Pancreas (tissue), 10 donors: ENCODE measurements at regions not wholly inside any gene's neighbourhood (a gene's known extent, or its start where the extent isn't known, plus 50 kb on each side); places are given as distances from the start of the nearest gene placed in this dataset.

ENCODE experiments used
- ATAC-seq, 4 donors: fragments of 200-7000 bp; cut with Tn5 transposase; one replicate each; pipeline versions ENCODE4 v1.8.0 to v1.9.1; 2020; ENCODE audit warnings: mild to moderate bottlenecking in 4 of 4, moderate library complexity in 4 of 4
- DNase-seq, 6 donors: peaks; one replicate each; pipeline ENCODE4 v3.0.0-alpha.2; 2020
- FAIRE-seq: peaks from 2 replicates; lab custom pipeline; 2012; peaks lifted over from hg19 to GRCh38; lab: Jason Lieb, UNC
- H3K27ac ChIP-seq, 4 donors: fragments of 200-600 bp; sonication (generic); 1 replicate in 3 of 4; 2 replicates in 1 of 4; pipeline versions ENCODE4 v1.5.0 to v1.8.0; 2020
- H3K27me3 ChIP-seq, 4 donors: fragments of 200-600 bp; one replicate each; pipeline ENCODE4 v1.8.0; 2021
- H3K36me3 ChIP-seq, 3 donors: fragments of 200-600 bp; sonication (generic) in 1 of 3; one replicate each; pipeline versions ENCODE4 v1.5.0 to v1.8.0; 2020 to 2021
- H3K4me1 ChIP-seq, 3 donors: fragments of 200-600 bp; one replicate each; pipeline ENCODE4 v1.8.0; 2021
- H3K4me3 ChIP-seq, 4 donors: fragments of 200-600 bp; sonication (generic) in 2 of 4; one replicate each; pipeline versions ENCODE4 v1.5.0 to v1.8.0; 2020 to 2021
- H3K9me3 ChIP-seq, 4 donors: fragments of 200-600 bp; one replicate each; pipeline ENCODE4 v1.8.0; 2021
- WGBS, 2 donors: extraction: QIAGEN DNeasy Blood & Tissue Kit; methylation state at CpG; one replicate each; pipeline ENCODE4 v1.1.7; 2013; 5-methylcytosine and 5-hydroxymethylcytosine counted together
- intact Hi-C, 3 donors: fragments of 100-400 bp; cut with DNase I; formaldehyde crosslinking; loops; one replicate each; pipeline versions ENCODE4 v1.11.1 to v1.14.2; 2022
- TF ChIP-seq, protein P1 (sequence below), 4 donors: fragments of 200-600 bp; sonication (generic) in 3 of 4; IDR thresholded peaks; one replicate each; pipeline versions ENCODE4 v1.5.0 to v1.8.0; 2021; ENCODE audit warnings: antibody characterized with exemption in 4 of 4
- donor health status: healthy with polysubstance abuse.
- donor health status: DM: no; HTN: no; CAD: no; lungs with moderate emphysema.
- donor health status: DM: no; HTN: no; CAD: no.
- donor health status: control.
- donor health status: control.
- donor health status: Bipolar disorder and iron deficiency.
- donor health status: DM: yes; HTN: yes; CAD: no.
- donor health status: DM: no; HTN: no; CAD: no.
- donor health status: DM: no; HTN: no; CAD: no.
- donor health status: DM: yes; HTN: yes; CAD: no.

- Histone ChIP-seq H3K9me3 (no peaks in the 10 kb centered on the region), H3K4me3 (no peak overlapping the region), H3K27ac (no peak overlapping the region), H3K36me3 (no peaks in the 10 kb centered on the region), H3K4me1 (no peaks in the 10 kb centered on the region), H3K27me3 (no peaks in the 10 kb centered on the region)
- DNase-seq (no peak), ATAC-seq (no peak), FAIRE-seq (no peak)
- intact Hi-C loops: no loop called here
- TF ChIP-seq, protein P1, sequence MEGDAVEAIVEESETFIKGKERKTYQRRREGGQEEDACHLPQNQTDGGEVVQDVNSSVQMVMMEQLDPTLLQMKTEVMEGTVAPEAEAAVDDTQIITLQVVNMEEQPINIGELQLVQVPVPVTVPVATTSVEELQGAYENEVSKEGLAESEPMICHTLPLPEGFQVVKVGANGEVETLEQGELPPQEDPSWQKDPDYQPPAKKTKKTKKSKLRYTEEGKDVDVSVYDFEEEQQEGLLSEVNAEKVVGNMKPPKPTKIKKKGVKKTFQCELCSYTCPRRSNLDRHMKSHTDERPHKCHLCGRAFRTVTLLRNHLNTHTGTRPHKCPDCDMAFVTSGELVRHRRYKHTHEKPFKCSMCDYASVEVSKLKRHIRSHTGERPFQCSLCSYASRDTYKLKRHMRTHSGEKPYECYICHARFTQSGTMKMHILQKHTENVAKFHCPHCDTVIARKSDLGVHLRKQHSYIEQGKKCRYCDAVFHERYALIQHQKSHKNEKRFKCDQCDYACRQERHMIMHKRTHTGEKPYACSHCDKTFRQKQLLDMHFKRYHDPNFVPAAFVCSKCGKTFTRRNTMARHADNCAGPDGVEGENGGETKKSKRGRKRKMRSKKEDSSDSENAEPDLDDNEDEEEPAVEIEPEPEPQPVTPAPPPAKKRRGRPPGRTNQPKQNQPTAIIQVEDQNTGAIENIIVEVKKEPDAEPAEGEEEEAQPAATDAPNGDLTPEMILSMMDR (IDR thresholded peaks at IDR 0.05): no peak
These were observed 205.7 kb downstream of the DSEL start for GRCh38 chr18:67310826-67311225.

DNA sequence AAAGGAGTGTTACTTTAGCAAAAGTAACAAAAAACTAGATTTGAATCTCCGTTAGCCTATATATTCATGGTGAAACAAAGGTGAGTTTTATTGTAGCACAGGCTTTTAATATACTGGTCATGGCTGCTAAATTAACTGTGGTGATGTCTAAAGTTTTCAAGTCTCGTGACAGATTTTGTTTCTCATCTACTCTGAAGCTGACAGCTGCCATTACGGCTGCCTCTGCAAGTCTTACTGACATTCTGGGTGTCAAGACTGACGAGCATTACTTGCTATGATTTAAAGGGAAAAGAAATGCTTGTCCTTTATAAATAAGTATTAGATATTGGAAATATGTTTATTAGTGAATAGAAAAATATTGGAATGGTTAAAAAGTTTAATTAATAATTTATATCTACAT, 207.7 kb downstream of the DSEL start:
- Histone ChIP-seq H3K27me3 (no peaks in the 10 kb centered on the region), H3K9me3 (no peaks in the 10 kb centered on the region), H3K36me3 (no peaks in the 10 kb centered on the region), H3K27ac (no peak overlapping the region), H3K4me3 (no peak overlapping the region), H3K4me1 (no peaks in the 10 kb centered on the region)
- TF ChIP-seq, protein P1 (IDR thresholded peaks at IDR 0.05): no peak
- DNase-seq (no peak), FAIRE-seq (no peak), ATAC-seq (no peak)
- intact Hi-C loops: no loop called here
- 52 to 61% methylated on average over 4 of the region's 4 CpGs for WGBS, 2 donors

GRCh38 chr18:67305466-67305865, 211.1 kb downstream of the DSEL start:
- H3K27me3 ChIP-seq: no peaks in the 10 kb centered on the region
- H3K9me3 ChIP-seq: no peaks in the 10 kb centered on the region
- DNase-seq: no peak
- TF ChIP-seq, protein P1 (IDR thresholded peaks at IDR 0.05): no peak
- H3K4me3 ChIP-seq: no peak overlapping the region
- no peak for FAIRE-seq
- intact Hi-C loops: no loop called here
- H3K27ac ChIP-seq: no peak overlapping the region
- no peaks in the 10 kb centered on the region for H3K36me3 ChIP-seq
- H3K4me1 ChIP-seq: no peaks in the 10 kb centered on the region
- ATAC-seq: no peak
- WGBS, 2 donors: 50 to 80% methylated on average over 3 of the region's 3 CpGs

- no peak overlapping the region for H3K27ac ChIP-seq
- H3K27me3 ChIP-seq: no peaks in the 10 kb centered on the region
- no peaks in the 10 kb centered on the region for H3K4me1 ChIP-seq
- no peak overlapping the region for H3K4me3 ChIP-seq
- intact Hi-C loops: no loop called here
- H3K36me3 ChIP-seq: no peaks in the 10 kb centered on the region
- no peaks in the 10 kb centered on the region for H3K9me3 ChIP-seq
- 54 to 65% methylated on average over 1 of the region's 1 CpG for WGBS, 2 donors
- ATAC-seq (no peak), FAIRE-seq (peak; percentile 29), DNase-seq (no peak)
- TF ChIP-seq, protein P1 (IDR thresholded peaks at IDR 0.05): no peak
These were observed 214.5 kb downstream of the DSEL start for GRCh38 chr18:67302043-67302442.

DNA sequence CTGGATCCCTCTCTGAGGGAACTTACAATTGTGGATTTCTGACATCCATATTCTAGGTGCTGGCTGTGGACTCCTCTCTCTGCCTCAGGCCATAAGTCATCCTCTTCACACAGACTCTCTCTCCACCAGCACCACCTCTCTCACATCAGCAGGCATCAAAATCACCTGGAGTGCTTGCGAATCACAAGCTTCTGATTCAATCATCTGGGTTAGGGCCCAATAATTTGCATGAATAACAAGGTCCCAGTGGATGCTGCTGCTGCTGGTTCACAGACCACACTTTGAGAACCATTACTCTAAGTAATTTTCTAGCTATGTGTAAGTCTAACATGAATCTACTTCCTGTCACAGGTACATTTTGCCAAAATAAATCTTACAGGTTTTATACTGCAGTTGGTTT, 214.9 kb downstream of the DSEL start:
- WGBS, 2 donors: 66 to 89% methylated on average over 1 of the region's 1 CpG
- intact Hi-C loops: no loop called here
- no peak overlapping the region for H3K4me3 ChIP-seq
- no peak for DNase-seq
- no peak for FAIRE-seq
- no peaks in the 10 kb centered on the region for H3K36me3 ChIP-seq
- TF ChIP-seq, protein P1 (IDR thresholded peaks at IDR 0.05): no peak
- ATAC-seq: no peak
- no peaks in the 10 kb centered on the region for H3K27me3 ChIP-seq
- no peak overlapping the region for H3K27ac ChIP-seq
- no peaks in the 10 kb centered on the region for H3K4me1 ChIP-seq
- H3K9me3 ChIP-seq: no peaks in the 10 kb centered on the region
